RPMI8226 (cell line): ENCODE measurements at regions not wholly inside any gene's neighbourhood (a gene's known extent, or its start where the extent isn't known, plus 50 kb on each side); places are given as distances from the start of the nearest gene placed in this dataset.
A peak's percentile ranks its signal among the peaks of the same experiment; 100 is the strongest.

Source experiments
- DNase-seq: peaks from one replicate; pipeline ENCODE4 v3.0.0-alpha.2; 2015

- no peak for DNase-seq
These were observed 283.0 kb upstream of the ITGA1 start for GRCh38 chr5:52504584-52505240.

DNA sequence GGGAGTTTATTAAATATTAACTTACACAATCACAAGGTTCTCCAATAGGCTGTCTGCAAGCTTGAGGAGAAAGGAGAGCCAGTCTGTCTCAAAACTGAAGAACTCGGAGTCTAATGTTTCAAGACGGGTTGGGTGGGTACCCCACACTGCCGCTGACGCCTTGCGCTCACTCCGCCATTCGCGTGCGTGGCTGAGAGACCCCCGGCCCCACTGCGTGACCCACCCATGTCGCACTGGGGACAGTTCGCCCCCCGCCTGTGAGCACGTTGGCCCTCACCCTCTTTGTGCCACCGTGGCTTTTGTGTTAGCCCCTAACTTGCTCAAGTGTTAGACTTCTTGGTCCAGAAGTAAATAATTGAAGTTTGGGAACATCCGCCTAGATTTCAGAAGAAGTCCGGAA lies 270.0 kb upstream of the ITGA1 start:
- no peak for DNase-seq

- DNase-seq = no peak
These were observed 267.5 kb upstream of the ITGA1 start for GRCh38 chr5:52520171-52520570.

DNA sequence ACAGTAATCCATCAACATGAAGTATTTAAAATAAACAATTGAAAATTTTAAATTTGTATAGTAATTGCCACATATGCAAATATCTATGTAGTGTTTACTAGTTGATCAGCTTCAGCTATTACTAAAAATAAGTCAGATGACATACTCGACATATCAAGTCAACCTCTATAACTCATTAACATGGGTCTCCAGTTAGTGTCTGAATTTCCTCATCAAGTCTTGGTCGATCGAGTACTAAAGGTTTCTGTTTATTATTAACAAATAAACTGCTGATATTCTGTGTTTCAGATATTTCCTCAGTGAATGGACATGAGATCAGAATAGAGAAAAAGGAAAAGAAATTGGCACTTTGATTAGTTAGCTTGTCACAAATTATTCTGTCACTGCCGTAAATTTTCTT lies 266.5 kb upstream of the ITGA1 start:
- no peak for DNase-seq

DNA sequence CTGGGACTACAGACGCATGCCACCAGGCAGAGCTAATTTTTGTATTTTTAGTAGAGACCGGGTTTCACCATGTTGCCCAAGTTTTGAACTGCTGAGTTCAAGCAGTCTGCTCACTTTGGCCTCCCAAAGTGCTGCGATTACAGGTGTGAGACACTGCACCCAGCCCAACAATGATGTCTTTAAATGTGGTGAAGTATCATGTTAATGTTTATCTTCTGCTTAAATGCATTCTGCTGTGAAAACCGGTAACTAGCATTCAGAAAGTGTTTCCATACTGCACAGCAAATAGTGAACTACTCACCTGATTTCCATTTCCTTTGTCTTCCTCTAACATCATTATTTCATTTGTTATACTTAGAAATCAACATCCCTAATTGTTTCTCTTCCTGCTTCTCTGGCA lies 264.0 kb upstream of the ITGA1 start:
- no peak for DNase-seq

DNA sequence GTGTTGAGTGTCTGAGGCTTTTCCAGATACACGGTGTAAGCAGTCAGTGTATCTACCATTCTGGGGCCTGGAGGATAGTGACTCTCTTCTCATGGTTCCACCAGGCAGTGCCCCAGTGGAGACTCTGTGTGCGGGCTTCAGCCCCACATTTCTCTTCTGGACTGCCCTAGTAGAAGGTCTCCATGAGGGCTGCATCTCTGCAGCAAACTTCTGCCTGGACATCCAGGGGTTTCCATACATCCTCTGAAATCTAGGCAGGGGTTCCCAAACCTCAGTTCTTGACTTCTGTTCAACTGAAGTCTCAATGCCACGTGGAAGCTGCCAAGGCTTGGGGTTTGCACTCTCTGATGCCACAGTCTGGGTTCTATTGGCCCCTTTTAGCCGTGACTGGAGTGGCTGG lies 256.6 kb upstream of the ITGA1 start:
- no peak for DNase-seq

DNA sequence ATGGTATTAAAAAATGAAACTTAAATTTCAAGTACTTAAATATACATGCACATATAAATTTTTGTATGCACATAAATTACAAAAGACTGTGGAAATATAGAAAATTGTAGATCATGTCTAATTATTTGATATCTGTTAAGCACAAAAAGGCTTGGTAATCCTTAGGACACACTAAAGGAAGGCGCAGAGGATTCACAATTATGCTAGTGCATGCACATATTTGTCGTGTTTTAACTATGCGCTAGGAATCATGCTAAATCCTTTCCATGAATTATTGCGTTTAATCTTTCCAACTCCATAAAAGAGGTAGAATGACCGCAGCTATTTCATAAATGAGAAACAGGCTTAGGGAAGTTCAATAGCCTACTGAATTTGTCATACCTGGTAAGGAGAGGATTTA lies 244.1 kb upstream of the ITGA1 start:
- DNase-seq = no peak

GRCh38 chr5:52544738-52545137 lies 243.0 kb upstream of the ITGA1 start:
- DNase-seq = no peak

- DNase-seq = peak; percentile 7
These were observed 233.4 kb upstream of the ITGA1 start for GRCh38 chr5:52554293-52554692.

GRCh38 chr5:52560366-52560765 lies 227.3 kb upstream of the ITGA1 start:
- no peak for DNase-seq

DNA sequence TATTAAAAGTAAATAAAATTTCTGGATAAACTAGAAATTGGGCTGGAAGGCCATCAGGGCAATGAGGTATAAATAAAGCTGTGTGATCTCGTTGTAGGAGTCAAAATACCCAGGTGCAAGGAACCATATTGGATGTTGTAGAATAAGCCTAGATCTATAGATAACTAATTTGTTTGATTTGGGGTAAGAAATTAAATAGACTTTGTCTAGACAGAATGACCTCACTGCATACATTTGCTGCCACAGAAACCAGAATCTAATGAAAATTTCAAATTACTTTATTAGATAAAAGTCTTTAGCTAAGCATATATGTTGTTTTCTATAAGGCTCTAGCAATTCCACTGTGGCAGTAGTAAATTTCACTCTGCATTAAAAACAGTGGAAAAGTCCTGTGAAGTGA lies 225.2 kb upstream of the ITGA1 start:
- DNase-seq = no peak

GRCh38 chr5:52564587-52564986 lies 223.1 kb upstream of the ITGA1 start:
- no peak for DNase-seq

GRCh38 chr5:52577546-52577945 lies 210.2 kb upstream of the ITGA1 start:
- DNase-seq = no peak

- DNase-seq = no peak
These were observed 208.3 kb upstream of the ITGA1 start for GRCh38 chr5:52579391-52579790.

- DNase-seq = no peak
These were observed 206.8 kb upstream of the ITGA1 start for GRCh38 chr5:52580921-52581320.

DNA sequence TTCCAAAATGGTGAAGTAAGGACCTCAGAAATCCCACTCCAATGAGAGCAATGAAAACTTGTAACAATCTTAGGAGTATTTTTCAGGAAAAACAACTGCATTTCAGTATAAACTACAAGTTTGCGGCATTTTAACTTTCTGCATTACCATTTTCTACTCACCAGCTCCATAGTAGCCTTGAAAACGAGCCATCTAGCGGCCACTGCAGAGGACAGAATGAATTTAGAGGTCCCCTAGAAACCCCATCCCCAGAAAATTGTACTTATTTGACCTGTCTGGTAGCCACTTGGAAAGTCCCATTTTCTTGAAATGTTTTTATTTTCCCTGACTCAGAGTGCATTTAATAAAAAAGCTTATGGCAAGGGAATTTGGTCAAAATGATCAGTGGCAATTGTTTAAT lies 205.4 kb upstream of the ITGA1 start:
- peak; percentile 10 for DNase-seq

DNA sequence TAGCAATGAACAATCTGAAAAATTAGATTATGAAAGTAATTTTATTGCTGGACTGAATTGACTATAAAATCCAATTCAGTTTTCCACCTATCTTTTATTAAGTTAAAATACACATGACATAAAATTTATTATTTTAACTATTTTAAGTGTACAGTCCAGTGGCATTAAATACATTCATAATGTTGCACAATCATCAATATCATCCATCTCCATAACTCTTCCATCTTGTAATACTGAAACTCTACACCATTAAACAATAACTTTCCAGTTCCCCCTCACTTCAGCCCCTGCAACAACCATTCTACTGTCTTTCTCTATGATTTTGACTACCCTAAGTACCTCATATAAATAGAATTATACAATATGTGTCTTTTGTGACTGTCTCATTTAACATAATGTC lies 200.6 kb upstream of the ITGA1 start:
- no peak for DNase-seq

DNA sequence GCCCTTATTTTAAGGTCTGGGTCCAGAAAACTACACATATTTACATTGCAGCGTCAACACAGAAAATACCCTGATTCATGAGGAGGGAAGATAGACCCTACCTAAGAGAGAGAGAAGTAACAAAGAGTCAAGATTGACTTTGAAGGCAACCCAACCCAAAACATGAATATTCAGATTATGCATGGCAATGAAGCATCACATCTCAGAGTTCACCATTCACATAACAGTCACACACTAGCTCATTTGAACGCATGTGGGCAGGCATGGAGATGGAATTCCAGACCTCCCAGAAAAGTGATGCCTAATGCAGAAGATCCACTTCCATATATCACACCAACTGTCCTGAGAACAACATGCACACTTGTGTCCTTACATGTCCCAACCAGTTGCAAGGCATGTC lies 190.1 kb upstream of the ITGA1 start:
- DNase-seq = no peak

DNA sequence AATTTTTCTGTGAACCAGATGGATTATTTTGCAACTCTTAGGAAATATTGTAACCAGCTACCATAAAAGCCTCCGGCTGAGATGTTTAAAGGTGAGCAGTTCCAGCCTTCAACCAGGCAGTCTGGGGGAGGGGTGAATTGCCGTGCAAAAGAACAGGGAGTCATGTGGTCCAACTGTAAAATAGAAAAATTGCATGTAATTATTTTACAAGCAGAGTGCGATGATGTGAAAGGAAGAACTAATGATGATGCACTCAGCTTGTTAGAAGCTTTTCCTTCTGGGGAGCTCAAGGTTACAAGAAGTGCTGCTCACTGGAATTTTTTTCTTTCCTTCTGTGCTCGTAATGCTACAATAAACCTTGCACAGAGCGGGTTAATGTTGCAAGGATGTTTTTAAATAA lies 188.7 kb upstream of the ITGA1 start:
- no peak for DNase-seq

- DNase-seq = no peak
These were observed 183.8 kb upstream of the ITGA1 start for GRCh38 chr5:52603778-52604554.

DNA sequence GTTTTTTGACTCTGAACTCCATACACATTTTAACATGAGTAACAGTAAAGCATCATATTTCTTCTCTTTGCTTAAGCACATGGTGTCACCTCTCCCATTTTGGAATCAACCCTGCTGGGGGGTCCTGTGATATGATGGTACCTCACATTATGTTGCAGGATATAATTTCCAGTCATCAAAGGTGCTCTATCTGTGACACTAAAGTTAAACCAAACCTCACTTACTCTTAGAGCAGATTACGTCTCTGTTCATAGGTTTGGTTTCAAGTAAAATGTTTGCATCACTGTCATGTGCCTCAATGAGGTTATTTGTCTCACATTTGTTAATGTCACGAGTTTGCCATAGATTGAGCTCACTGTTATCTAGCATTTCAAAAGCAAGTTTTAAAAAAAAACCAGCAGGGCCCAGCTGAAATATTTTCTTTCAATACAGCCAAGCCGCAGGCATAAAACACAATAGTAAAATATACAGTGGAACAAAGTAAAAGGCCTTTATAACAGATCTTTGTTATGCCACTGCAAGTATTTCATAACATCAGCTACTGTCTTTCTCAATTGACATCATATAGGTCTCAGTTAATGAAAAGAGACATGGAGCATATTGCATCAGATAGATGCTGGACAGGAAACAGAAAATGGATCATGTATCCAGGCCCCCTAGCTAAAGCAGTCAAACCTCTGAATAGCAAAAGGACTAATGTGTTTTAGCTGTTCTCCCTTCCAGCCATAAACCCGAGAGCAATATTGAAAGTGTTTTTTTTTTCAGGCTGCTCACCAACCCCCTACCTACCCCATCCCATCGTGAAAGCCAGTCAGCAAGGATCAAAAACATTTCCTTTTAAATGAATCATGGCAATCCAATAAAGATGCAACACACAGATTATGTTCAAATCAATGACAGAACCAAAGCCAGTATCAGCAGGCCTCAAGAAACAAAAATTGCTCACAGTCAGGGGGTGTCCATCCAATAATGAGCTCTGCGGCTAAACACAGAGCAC lies 182.1 kb upstream of the ITGA1 start:
- DNase-seq = no peak

DNA sequence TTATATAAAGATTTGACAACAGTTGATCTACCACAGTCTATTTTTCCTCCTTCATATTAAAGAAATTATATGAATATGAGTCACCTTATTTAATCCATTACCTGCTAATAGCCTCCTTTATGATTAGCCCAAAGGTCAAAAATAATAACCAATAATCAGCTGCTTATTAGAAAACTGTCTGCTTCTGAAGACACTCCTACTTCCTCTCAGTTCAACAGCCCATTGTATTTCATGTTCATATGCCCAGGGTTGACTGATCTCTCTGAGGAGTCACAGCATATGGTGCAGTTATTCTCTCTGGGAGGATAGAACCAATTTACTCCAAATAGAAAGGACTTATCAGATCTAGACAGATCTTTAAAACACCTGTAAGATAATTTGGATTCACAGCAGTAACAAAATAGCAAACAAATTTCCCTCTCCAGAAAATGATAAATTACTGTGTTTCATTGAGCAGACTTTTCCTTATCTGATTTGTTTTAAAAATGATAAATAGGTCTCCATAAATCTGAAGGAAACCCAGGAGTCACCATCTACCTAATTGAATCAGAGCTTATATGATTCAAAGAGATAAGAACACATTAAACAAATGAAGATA lies 180.4 kb upstream of the ITGA1 start:
- DNase-seq = no peak

- DNase-seq = no peak
These were observed 167.4 kb upstream of the ITGA1 start for GRCh38 chr5:52620315-52620714.
